ENCODE measurements at regions not wholly inside any gene's neighbourhood (a gene's known extent, or its start where the extent isn't known, plus 50 kb on each side); places are given as distances from the start of the nearest gene placed in this dataset.

DNA sequence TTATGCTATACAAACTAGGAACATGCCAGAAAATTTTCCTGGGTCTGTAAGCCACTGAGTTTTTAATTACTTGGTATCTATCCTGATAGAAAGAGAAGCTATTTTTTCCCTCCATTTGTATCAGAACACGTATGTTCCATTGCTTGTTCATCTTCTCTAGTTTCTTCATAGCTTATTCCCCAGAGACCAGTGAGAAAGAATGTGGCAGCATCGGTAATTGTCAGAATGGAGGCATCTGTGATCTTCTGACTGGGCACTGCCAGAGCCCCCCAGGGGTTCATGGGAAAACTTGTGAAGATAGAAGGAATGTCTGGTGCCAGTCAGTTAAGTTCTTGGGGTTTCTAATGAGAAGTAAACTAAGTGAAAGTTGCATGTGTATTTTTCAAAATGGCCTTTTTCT is 720.2 kb upstream of the GOLIM4 start:
- FAIRE-seq (no peak), DNase-seq (ENCODE audit: low spot score) (no peak), ATAC-seq (no peak)
- intact Hi-C loops (cut with micrococcal nuclease; ENCODE audit: unreplicated experiment) (no loop called here), in situ Hi-C loops (cut with HindIII; ENCODE audit: extremely low pct_ligation_motif_present, low pct_unique_long_range_greater_than_20kb) (no loop called here)
- no peaks in the 10 kb centered on the region for H4K20me1 ChIP-seq (ENCODE audit: insufficient read depth, low read length)
- H3K4me1 ChIP-seq (ENCODE audit: insufficient read depth, low read length), result no peaks in the 10 kb centered on the region
- H3K27me3 ChIP-seq (ENCODE audit: control insufficient read depth in 1 of 2, insufficient read depth in 2 of 2, low read length in 2 of 2), result no peaks in the 10 kb centered on the region
- H3K9me3 ChIP-seq (ENCODE audit: low read length), result no peaks in the 10 kb centered on the region
- no peak overlapping the region for H3K9ac ChIP-seq (ENCODE audit: insufficient read depth, low read depth, low read length)
- CTCF ChIA-PET (ENCODE audit: low intra/inter-chr PET ratio, low total read pairs), result no interaction called here
- H3K27ac ChIP-seq (ENCODE audit: extremely low read length, insufficient read depth, low read length), result no peak overlapping the region
- 0% methylated on average over 2 of the region's 2 CpGs for WGBS (ENCODE audit: low lambda C conversion rate)
- BruUV-seq (replicated peaks), result no TSS peak
- H3K36me3 ChIP-seq (replicated peaks in 1 of 2; ENCODE audit: control insufficient read depth in 1 of 2, insufficient read depth in 2 of 2, low read length in 2 of 2), result no peaks in the 10 kb centered on the region
- TF ChIP-seq IRF2 (CRISPR knock-in tag; IDR thresholded peaks at IDR 0.05) (no peak), SAFB2 (CRISPR knock-in tag; IDR thresholded peaks at IDR 0.05; ENCODE audit: borderline replicate concordance, low read depth) (no peak), ZSCAN30 (CRISPR knock-in tag; IDR thresholded peaks at IDR 0.05) (no peak), ZMYM4 (CRISPR knock-in tag; IDR thresholded peaks at IDR 0.05) (no peak), NCOA1 (CRISPR knock-in tag; IDR thresholded peaks at IDR 0.05) (no peak), ZNF383 (CRISPR knock-in tag; IDR thresholded peaks at IDR 0.05; ENCODE audit: borderline replicate concordance) (no peak), ZNF468 (CRISPR knock-in tag; IDR thresholded peaks at IDR 0.05) (no peak), SCMH1 (CRISPR knock-in tag; IDR thresholded peaks at IDR 0.05; ENCODE audit: borderline replicate concordance) (no peak), SALL1 (CRISPR knock-in tag; IDR thresholded peaks at IDR 0.05) (no peak), SKI (IDR thresholded peaks at IDR 0.05; ENCODE audit: partially characterized antibody) (no peak), NR2C2 (CRISPR knock-in tag; IDR thresholded peaks at IDR 0.05; ENCODE audit: borderline replicate concordance) (no peak), FLYWCH1 (CRISPR knock-in tag; IDR thresholded peaks at IDR 0.05) (no peak), ZNF709 (CRISPR knock-in tag; IDR thresholded peaks at IDR 0.05) (no peak)
- TF ChIP-seq, protein P1, sequence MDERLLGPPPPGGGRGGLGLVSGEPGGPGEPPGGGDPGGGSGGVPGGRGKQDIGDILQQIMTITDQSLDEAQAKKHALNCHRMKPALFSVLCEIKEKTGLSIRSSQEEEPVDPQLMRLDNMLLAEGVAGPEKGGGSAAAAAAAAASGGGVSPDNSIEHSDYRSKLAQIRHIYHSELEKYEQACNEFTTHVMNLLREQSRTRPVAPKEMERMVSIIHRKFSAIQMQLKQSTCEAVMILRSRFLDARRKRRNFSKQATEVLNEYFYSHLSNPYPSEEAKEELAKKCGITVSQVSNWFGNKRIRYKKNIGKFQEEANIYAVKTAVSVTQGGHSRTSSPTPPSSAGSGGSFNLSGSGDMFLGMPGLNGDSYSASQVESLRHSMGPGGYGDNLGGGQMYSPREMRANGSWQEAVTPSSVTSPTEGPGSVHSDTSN (CRISPR knock-in tag; IDR thresholded peaks at IDR 0.05), result no peak
- TF ChIP-seq, protein P2, sequence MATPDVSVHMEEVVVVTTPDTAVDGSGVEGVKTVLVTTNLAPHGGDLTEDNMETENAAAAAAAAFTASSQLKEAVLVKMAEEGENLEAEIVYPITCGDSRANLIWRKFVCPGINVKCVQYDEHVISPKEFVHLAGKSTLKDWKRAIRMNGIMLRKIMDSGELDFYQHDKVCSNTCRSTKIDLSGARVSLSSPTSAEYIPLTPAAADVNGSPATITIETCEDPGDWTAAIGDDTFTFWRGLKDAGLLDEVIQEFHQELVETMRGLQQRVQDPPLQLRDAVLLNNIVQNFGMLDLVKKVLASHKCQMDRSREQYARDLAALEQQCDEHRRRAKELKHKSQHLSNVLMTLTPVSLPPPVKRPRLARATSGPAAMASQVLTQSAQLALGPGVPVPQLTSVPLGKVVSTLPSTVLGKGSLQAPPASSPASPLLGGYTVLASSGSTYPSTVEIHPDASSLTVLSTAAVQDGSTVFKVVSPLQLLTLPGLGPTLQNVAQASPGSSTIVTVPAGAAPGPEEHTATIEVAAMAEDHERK (CRISPR knock-in tag; IDR thresholded peaks at IDR 0.05; ENCODE audit: low read depth), result no peak
- H2AFZ ChIP-seq (ENCODE audit: low read length), result no peak overlapping the region
- POLR2A ChIA-PET, result no interaction called here
- H3K4me2 ChIP-seq (ENCODE audit: low read depth, low read length), result no peak overlapping the region
- H3K79me2 ChIP-seq (ENCODE audit: insufficient read depth, low read length), result no peaks in the 10 kb centered on the region
- no peak overlapping the region for H3K4me3 ChIP-seq (replicated peaks in 1 of 3; ENCODE audit: insufficient read depth in 1 of 3, low read depth in 2 of 3, low read length in 3 of 3)
